ENCODE measurements at regions not wholly inside any gene's neighbourhood (a gene's known extent, or its start where the extent isn't known, plus 50 kb on each side); places are given as distances from the start of the nearest gene placed in this dataset.

DNA sequence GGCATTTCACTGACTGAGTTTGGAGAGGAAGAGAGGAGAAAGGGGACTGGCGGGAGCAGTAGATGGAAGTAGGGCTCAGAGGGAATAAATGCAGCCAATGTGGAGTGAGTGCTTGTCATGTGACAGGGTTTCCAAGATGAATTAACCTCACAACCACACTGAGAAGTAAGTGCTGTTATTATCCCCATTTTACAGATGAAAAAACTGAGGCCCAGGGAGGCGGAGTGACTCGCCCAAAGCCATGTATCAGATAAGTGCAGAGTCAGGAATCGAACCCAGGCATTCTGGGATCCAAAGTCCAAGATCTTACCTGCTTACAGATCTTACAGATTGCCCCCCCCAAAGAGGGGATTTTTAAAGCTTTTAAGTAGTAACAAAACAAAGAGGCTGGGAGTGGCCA lies 207.2 kb downstream of the SHQ1 start:
- no peak for TF ChIP-seq CTCF (conservative IDR thresholded peaks at IDR 0.05; ENCODE audit: low read depth, low read length)
- TF ChIP-seq EZH2 (IDR thresholded peaks at IDR 0.05; ENCODE audit: borderline replicate concordance, low read depth, low read length, poor library complexity, severe bottlenecking), result no peak
